ENCODE measurements at regions not wholly inside any gene's neighbourhood (a gene's known extent, or its start where the extent isn't known, plus 50 kb on each side); places are given as distances from the start of the nearest gene placed in this dataset.
A peak's percentile ranks its signal among the peaks of the same experiment; 100 is the strongest.

DNA sequence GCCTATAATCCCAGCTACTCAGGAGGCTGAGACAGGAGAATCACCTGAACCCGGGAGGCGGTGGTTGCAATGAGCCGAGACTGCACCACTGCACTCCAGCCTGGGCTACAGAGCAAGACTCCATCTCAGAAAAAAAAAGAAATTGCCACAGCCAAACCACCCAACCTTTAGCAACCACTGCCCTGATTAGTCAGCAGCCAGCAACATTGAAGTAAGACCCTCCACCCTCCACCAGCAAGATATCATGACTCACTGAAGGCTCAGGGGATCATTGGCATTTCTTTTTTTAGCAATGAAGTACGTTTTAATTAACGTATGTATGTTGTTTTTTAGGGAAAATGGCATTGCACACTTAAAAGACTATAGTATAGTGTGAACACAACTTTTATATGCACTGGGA lies 349.1 kb upstream of the ACVR2A start:
- no peak for DNase-seq

DNA sequence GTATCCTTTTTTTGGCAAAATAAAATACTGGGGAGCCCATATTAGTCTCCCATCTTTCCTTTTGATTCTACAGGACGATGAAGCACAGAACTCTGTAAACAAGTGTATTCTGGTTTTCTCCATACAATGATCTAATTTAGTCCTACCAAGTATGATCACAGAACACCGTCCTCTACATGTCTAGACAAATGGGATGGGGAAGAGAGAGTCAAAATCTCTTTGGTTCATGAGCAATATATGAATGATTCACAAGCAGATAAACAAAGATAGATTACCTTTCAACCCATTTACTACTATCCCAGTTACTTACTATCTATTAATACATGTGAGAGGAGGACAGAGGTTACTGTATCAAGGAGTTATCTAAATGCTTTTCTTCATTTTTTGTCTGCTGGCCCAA lies 352.4 kb upstream of the ACVR2A start:
- no peak for DNase-seq

DNA sequence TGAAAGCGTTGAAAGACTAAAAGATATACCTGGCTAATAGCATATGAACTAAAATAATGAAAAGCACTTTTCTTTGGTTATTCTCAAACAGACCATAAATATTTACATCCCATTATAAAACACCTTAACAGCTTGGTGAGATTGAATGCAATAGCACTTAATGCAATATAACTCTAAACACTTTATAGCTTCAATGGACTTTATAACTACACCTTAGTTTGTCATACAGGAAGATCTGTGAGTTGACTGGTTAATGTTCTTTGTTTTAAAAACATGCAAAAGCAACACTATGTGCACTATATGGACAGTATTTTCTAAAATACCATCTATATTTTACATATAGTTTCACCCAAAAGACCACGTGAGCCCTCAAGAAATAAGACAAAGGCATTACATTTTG lies 353.3 kb upstream of the ACVR2A start:
- no peak for DNase-seq

DNA sequence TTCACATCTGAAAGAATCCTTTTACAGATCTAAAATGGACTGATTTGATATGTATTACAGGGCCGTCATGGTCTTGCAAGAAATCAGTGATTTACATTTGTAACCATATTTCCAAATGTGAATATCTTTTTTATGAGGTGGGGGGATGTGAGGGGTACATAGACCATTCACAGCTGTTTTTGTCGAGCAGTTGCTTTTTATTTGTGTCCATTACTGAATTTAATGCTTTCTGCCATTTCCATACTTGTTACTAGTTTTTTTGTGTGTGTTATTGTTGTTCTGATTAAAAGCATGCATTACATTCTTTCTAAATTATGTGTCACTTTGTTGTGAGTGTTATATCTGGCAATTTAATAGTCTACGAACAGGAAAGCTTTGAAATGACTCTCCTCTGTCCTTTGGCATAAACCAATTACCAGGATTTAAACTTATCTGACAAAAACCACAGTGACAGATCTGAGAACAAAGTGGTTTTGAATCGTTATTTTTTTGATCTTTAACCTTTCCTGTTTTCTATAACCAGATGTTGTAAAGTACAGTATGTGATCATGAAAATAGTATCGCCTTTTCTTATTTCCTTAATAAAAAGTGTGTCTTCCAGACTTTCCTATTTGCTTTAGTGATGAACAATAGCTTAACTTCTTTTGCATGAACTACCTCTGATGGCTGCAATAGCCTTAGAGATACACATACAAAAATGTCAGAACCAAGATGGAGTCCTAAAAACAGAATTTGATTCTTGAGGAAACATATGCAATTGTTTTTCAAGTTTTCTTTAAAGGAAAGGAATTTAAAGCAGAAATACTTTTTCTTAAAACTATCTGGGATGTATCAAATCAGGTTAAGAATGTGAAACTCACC lies 354.2 kb upstream of the ACVR2A start:
- no peak for DNase-seq

DNA sequence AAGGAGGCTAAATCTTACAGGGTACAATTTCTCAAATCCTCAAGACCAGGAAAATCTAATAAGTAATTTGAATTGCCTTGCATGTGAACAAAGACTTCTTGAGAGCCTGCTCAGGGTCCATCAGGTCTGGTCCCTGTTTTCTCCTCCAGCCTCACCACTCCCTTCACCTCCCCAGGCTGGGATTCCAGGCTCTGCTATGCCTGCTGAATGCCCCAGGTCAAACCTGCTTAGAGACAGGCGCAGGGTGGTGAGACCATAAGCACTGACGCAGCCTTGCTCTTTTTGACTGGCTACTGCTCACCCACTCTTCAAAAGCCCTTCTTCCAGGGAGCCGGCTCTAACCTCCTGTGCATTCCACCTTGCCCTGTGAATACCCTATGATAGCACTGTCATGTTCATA lies 356.4 kb upstream of the ACVR2A start:
- DNase-seq: no peak

DNA sequence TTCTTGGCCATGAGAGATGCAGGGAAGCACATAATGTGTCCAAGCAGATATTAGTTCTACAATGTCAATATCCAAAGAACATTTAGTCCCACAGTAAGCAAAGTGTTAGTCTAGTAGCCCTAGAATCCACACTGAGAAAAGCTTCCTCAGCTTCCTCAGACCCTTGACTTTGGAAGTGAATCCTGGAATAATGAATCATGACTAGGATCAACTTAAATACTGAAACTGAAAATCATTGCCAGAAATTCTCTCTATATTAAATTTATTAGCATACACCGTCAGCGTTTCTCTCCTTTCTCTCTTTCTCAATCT lies 356.9 kb upstream of the ACVR2A start:
- peak in 1 of 2 experiments; percentile 0 for DNase-seq

DNA sequence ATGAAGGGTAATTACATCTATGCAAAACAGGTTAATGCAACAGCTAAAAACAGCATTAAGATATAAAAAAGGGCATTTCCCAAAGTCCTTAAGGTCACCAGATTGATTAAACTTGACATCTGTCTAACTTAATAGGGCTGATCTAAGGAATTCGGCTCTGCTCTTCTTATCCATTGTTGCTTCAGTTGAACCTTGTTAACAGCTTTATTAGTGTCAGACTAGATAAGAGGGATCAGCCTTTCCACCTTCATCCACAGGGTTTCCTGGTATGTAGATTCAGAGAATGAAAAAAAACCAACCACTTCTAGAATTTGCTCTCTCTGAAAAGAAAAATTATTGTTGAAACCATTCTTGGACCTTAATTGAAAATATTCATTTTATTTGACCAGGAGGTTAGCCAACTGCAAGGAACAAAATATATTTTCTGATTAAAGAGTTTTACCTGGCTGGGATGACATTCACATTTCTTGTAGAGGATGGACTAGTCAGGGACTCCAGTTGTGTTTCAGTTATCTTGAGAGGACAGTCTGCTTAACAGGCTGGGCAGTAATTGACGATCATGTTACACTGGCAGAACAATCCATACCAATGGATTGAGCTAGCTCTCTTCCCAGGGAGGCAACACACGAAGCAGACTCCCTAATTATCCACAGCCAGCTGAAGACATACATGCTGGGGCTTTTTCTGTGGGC lies 357.4 kb upstream of the ACVR2A start:
- no peak for DNase-seq

DNA sequence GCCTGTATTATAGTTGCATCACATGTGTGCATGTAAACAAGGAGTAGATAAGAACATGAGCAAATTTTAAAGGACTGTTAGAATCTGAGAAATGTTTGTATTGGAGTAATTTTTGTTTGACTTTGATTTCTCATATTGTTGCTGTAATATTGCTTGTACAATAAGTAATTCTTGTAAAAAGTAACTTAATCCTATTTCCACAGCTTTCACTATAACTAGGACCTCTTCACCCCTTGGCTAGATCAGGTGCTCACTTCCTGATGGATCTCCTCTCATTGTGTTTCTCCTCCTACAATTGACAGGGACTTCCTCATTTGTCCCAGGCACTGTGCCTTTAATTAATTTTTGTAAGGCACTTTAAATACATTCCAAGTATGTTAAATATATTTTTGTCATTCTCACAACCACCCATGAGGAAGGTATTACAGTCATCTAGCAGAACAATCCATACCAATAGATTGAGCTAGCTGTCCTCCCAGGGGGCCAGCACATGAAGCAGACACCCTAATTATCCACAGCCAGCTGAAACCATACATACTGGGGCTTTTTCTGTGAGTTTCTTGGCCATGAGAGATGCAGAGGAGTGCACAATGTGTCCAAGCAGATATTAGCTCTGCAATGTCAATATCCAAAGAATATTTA lies 359.5 kb upstream of the ACVR2A start:
- DNase-seq: no peak

DNA sequence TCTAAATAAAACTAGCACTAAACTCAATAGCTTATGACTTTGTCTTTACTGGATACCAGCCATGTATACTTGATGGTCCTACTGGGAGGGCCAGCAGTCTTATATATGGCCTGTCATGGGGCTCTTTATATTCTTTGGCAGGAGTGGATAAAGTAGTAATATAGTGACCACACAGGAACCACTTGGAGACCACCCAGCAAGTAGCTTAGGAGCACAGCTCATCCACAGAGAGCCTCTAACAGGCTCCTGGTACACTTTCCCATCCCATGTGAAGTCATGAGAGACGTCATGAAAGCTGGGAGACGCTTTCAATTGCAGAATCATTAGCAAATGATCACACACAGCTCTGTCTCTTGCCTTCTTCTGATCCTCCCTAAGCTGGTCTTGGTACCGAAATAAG lies 360.9 kb upstream of the ACVR2A start:
- DNase-seq: no peak

DNA sequence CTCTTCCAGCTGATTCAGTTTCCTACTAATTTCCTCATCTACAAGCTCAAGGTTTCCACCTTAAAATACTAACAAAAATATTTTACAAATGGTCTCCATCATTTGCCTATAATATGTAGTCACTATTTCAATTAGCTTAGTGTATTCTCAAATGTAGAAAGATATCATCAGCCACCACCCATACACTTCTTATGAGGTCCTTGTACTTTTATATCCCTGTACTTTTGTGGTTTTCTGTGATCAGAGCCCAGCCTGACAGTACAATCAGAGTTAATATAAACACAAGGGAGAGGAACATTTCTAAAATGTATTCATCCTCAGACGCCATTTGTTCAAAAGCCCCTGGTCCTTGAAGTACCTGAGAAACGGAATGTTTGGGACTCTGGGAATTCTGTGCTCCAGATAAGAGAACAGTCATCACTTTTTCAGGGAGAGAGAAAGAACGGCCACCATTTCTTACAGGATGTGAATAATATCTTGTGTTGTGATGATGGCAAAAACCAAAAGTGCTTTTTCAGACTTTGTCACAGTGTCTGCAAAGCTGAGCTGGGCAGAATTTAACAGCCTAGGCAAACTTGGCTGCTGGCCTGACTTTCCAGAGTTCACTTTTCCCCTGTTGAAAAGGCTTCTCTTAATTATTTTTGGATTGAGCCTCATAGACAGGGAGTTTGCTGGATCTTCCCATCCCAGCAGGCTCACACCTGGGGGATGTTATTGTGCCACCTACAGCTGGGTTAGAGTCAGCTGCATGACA lies 361.7 kb upstream of the ACVR2A start:
- no peak for DNase-seq

DNA sequence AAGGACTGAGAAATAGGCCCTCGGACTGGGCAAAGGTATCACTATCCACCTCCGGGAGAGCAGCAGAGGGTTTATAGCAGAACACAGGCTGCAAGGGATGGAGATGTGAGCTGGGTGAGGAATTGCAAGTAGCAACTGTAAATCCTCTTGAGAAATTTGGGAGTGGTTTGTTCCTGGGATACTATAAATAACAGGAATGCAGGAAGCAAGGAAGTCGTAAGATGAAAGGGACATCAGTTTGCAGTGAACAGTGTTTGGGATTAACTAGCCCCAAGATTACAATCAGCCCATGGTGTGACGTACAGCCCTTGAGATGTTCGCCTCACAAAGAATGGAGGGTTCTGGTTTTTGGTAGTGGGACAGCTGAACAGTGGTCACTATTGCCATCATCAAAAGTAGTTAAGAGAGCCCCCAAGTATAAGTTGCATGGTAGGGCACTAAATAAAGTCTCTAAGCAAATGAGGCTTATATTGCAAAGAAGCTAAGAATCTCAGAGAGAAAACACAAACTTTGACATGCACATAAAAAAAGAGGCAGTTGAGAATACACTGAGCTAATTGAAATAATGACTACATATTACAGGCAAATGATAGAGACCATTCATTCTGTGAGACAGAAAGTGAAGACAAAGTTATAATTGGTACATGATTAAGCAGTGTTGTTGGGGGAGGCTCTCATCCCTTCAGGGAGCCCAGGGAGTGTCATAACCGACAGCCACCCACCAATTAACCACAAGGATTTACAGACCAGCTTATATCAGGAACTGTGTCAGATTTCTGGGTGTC lies 362.5 kb upstream of the ACVR2A start:
- DNase-seq: no peak

DNA sequence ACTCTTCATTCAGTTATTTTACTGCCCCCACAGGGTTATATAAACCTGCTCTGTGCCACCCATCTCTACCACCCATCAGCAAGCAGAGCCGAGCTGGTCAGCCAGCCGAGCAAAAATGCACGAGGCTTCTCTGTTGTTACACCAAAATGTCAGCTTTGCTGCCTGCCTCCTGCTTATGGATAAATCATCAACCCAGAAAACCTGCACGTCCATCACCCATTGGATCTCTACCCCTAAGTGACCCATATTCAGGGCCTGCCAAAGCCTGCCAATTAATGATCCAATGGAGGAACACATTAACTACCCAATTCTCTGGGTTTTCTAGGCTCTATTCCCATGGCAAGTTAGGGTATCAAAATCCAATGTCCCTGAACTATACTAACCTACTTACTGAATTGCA lies 365.5 kb upstream of the ACVR2A start:
- no peak for DNase-seq

DNA sequence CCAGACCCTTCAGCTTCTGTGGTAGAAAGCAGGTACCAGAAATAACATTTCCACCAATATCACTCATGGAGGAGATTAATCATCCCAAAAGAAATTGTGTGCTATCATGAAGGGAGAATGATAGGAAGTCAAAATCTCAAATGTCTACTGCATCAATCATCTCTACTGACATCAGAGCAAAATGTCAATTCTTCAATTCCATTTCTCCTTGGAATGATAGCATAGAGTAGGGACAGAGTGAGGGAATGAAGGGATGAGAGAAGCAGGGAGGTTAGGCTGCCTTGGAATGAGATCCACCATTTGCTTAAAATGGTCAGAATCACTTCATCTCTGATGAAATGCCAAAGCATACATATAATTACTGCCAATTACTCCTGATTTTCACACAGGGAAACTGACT lies 371.8 kb upstream of the ACVR2A start:
- DNase-seq: no peak

DNA sequence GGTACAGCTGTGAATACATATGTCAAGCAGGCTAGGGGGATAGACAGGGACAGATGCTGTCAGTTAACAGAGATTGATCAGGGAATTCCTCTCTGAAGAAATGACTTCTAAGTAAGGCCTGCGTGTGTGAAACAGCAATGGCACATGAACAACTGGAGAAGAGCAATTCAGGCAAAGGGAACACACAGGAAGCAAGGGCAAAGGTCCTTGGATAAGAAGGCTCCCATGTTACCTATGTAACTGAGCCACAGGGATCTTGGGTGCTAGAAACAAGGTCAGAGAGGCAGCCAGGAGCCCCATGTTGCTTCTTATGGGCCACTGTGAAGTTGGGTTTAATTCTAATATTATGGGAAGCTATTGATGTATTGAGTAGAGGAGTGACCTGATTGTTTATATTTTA lies 373.7 kb upstream of the ACVR2A start:
- DNase-seq: no peak

DNA sequence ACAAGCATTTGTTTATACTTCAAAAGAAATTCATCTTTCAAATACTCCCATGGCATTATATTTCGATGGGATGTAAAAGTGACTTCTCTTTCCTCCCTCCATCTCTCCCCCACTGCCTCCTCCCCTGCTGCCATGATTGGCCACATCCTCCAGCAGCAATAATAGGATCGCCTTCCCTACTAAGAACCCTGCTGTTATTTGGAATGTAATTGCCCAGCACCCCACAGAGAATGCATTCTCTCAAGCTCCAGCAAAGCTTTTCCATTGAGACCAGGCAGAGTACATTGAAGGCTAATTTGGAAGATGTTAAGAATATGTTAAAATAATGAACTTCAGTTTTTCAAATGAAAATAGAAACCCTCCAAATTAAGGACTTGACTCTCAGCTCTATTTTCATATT lies 375.4 kb upstream of the ACVR2A start:
- no peak for DNase-seq

DNA sequence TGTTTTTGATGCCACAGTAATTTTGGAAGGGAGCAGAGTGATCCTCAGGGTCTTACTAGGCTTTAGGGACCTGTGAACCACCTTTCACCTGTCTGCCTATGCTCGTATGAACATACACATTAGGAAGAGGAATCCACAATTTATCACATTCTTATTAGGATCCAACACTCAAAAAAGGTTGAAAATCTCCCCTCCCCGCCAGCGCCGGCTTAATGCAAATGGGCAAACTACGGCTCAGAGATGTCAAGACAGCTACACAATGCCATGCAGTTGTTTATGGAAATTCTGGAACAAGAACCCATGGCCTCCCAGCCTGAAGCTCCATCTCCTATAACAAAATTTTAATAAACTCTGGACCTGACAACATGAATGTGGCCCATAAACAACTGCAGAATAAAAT lies 375.9 kb upstream of the ACVR2A start:
- no peak for DNase-seq

DNA sequence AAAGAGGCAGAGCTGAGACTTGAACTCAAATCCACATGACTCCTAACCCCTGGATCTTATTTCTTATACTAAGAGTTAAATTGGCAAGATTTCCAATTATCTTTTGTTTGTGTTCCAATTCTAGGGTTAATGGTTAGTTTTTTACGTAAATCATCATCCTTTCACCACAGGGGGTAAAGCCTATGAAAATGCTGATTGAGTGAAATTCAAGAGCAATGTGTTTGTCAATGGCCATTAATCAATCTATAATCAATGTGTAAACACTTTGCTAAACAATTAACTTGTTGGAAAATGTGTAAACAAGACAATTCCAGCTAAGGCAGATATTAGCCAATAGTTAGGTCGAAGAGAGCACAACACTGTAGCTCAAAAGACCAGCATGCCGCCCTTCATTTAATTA lies 376.5 kb upstream of the ACVR2A start:
- no peak for DNase-seq

DNA sequence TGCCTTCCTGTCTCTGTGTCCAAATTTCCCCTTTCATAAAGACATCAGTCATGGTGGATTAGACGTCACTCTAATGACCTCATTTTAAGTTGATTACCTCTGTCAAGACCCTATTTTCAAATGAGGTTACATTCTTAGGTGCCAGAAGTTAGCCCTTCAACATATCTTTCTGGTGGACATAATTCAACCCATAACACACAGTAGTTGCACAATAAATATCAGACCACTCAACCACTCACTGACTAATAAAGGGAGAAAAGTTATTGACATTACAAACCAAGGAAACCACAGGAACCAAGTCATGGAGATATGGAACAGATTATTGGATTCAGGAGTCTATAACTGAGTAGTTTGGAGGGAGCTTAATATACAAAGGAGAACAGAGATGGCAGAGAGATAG lies 377.4 kb upstream of the ACVR2A start:
- no peak for DNase-seq

DNA sequence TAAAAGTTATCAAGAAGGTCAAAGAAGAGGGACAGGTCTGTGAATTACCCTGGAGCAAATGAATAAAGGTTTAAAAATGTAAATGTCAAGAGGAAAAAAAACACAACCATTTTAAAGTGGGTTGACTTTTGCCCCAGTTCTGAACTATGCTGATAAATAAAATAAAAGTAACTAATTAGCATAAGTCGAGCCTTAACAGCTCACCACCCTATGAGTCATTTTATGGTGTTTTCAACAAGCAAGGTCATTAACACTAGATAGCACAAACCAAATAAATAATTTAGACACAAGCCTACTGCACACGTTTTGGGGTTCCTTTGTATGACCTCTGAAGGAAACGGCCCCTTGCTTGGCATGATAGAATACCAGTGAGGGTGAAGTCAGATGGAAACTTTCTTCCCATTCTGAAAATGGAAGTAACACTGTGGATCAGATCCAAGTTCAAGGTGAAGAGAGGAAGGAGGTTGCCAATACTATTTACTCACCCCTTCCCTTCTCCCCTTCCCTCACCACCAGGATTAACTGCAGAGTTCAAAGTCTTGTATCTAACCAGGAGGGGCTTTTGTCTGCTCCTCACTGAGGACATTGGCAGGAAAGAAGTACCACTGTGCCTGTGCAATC lies 380.0 kb upstream of the ACVR2A start:
- no peak for DNase-seq

DNA sequence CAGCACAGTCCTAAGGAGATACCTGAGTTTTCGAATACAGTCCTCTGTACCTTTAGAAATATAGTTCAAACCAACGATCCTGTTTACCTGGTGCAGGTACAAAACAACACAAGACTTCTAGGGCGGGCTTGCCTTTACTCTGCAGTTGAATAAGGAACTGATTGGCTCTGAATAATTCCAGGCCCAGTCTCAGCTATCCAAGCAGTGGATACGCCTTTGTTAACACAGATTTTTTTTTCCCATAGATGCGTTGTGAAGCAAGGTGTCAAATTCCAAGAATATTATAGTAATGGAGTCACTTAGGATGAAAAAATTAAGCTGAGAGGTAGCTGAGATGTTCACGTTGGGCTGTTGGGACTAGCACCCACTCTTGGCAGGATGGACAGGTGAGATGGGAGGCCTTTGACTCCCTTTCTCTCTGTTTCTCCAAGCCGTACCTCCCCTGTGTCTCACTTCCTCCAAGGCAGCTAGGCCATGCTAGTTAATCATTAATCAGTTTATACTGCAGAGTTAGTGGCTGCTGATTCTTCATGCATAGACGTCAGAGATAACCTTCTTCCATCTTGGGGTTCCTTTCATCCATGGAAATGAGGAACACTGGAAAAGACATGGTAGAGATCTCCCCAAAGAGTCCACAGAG lies 380.8 kb upstream of the ACVR2A start:
- no peak for DNase-seq

DNA sequence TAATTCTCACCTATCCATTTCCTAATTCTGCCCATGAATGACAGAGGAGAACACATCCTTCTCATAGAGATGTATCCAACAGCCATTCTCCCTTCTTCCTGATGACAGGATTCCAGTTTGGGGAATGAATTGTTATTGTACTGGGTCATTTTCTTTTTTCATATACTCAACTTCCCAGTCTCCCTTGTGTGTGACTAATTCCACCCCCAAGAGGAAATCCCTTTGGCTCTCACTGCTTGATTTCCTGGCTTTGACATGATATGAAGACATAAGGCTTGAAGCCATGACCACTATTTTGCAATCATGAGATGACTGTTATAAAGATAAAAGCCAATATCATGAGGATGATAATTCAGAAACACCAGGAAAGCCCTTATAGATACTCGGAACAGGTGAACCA lies 384.7 kb upstream of the ACVR2A start:
- DNase-seq: no peak

DNA sequence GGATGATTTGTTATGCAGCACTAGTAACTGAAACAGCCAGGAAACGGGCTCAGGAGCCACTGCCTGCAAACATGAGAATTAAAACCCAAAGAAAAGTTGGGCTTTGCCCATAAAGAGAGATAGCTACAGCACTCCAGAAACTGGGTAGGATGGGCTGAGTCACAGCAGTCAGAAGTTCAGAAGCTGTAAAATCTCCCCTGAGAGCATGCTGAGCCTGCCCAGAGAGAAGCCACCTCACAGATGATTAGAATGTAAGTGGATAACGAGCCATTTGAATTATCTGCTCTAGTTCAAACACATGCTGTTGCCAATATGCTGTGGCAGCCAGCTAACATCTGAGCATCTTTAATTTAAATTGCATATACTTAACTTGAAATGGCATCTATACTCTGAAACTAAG lies 388.1 kb upstream of the ACVR2A start:
- no peak for DNase-seq
